WERI-Rb-1 (cell line): ENCODE measurements at regions not wholly inside any gene's neighbourhood (a gene's known extent, or its start where the extent isn't known, plus 50 kb on each side); places are given as distances from the start of the nearest gene placed in this dataset.

Experiments used
- DNase-seq: peaks from one replicate; pipeline ENCODE4 v3.0.0-alpha.2; 2020
- H3K27ac ChIP-seq: fragments of 250-450 bp; sonication (Bioruptor Pico); 2 replicates; pipeline ENCODE4 v1.5.1; 2020; ENCODE audit warnings: mild to moderate bottlenecking, moderate library complexity
- H3K27me3 ChIP-seq: fragments of 250-450 bp; sonication (Bioruptor Pico); 2 replicates; pipeline ENCODE4 v1.5.1; 2021; ENCODE audit warnings: mild to moderate bottlenecking, low read depth, moderate library complexity; ENCODE audit not compliant: insufficient read depth, severe bottlenecking
- H3K36me3 ChIP-seq: fragments of 250-450 bp; sonication (Bioruptor Pico); 2 replicates; pipeline ENCODE4 v1.5.1; 2020; ENCODE audit warnings: mild to moderate bottlenecking, moderate library complexity
- H3K4me3 ChIP-seq: 2 replicates; pipeline ENCODE4 v1.5.1; 2011; ENCODE audit warnings: low read depth, mild to moderate bottlenecking, control low read depth, low read length
- H3K9me3 ChIP-seq: fragments of 250-450 bp; sonication (Bioruptor Pico); 2 replicates; pipeline ENCODE4 v1.5.1; 2021; ENCODE audit warnings: mild to moderate bottlenecking, moderate library complexity; ENCODE audit not compliant: severe bottlenecking
- CTCF ChIP-seq: IDR thresholded peaks from 2 replicates; pipeline ENCODE4 v1.5.1; 2011; ENCODE audit warnings: low read depth, mild to moderate bottlenecking, control low read depth, inconsistent platforms, low read length

GRCh38 chr9:111114486-111114885 lies 76.2 kb upstream of the LPAR1 start:
- H3K4me3 ChIP-seq, result no peak overlapping the region
- H3K27ac ChIP-seq, result no peak overlapping the region
- no peak for DNase-seq
- H3K36me3 ChIP-seq, result no peaks in the 10 kb centered on the region
- no peaks in the 10 kb centered on the region for H3K9me3 ChIP-seq
- H3K27me3 ChIP-seq, result peaks cover 87% of the 10 kb centered on the region
- no peak for TF ChIP-seq CTCF

GRCh38 chr9:111113712-111114111 lies 75.4 kb upstream of the LPAR1 start:
- peaks cover 92% of the 10 kb centered on the region for H3K27me3 ChIP-seq
- no peaks in the 10 kb centered on the region for H3K36me3 ChIP-seq
- no peak for TF ChIP-seq CTCF
- H3K4me3 ChIP-seq, result no peak overlapping the region
- DNase-seq, result no peak
- H3K27ac ChIP-seq, result no peak overlapping the region
- H3K9me3 ChIP-seq, result no peaks in the 10 kb centered on the region

- no peak for DNase-seq
- TF ChIP-seq CTCF, result no peak
- Histone ChIP-seq H3K9me3 (no peaks in the 10 kb centered on the region), H3K27ac (no peak overlapping the region), H3K4me3 (no peak overlapping the region), H3K27me3 (peaks cover 97% of the 10 kb centered on the region), H3K36me3 (no peaks in the 10 kb centered on the region)
These were observed 72.5 kb upstream of the LPAR1 start for GRCh38 chr9:111110805-111111204.

DNA sequence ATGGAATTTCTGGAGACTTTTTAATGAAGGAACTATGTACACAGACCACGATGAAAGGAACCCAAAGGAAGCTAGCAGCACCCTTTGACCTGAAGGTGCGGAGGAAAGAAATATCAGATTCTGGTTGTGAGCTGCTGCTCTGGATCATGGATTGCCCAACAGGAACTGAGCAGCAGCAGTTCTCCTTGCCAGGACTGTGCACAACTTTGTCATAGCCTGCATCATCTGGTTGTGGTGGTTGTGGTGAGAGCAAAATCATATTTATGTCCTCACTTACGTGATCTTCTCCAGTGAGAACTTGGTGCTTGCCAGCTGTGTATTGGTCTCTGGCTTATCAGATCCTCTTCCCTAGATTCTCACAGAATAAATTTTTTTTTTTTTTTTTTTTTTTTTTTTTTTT lies 70.7 kb upstream of the LPAR1 start:
- no peak for DNase-seq
- TF ChIP-seq CTCF, result no peak

GRCh38 chr9:111107141-111107540 lies 68.9 kb upstream of the LPAR1 start:
- H3K36me3 ChIP-seq, result no peaks in the 10 kb centered on the region
- DNase-seq, result no peak
- no peak overlapping the region for H3K27ac ChIP-seq
- no peak overlapping the region for H3K4me3 ChIP-seq
- no peaks in the 10 kb centered on the region for H3K9me3 ChIP-seq
- peaks cover 96% of the 10 kb centered on the region for H3K27me3 ChIP-seq
- no peak for TF ChIP-seq CTCF

More for the DNA sequence above, 70.7 kb upstream of the LPAR1 start:
- Histone ChIP-seq H3K27ac (no peak overlapping the region), H3K27me3 (peaks cover 97% of the 10 kb centered on the region), H3K9me3 (no peaks in the 10 kb centered on the region), H3K36me3 (no peaks in the 10 kb centered on the region), H3K4me3 (no peak overlapping the region)

DNA sequence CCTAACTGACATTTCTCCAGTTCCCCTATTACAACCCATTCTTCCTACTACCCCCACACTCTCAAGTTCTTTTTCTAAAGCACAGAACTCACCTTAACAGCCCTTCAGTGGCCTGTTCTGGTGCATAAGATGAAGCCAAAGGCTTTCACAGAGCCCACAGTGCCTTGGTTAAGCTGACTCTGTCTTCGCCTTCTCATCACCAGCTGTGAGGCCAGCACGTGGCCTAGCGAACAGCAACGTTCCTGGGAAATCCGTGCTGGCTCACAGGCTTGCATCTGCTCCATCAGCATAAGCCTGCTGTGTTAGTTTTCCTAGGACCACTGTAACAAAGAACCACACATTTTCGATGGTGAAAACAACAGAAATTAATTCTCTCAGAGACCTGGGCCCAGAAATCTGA lies 67.9 kb upstream of the LPAR1 start:
- no peaks in the 10 kb centered on the region for H3K9me3 ChIP-seq
- no peak for DNase-seq
- no peaks in the 10 kb centered on the region for H3K36me3 ChIP-seq
- H3K4me3 ChIP-seq, result no peak overlapping the region
- TF ChIP-seq CTCF, result no peak
- H3K27ac ChIP-seq, result no peak overlapping the region
- peaks cover 96% of the 10 kb centered on the region for H3K27me3 ChIP-seq
